ENCODE measurements at regions not wholly inside any gene's neighbourhood (a gene's known extent, or its start where the extent isn't known, plus 50 kb on each side); places are given as distances from the start of the nearest gene placed in this dataset.

GRCh38 chr3:103947062-103947461, 1419.6 kb upstream of the ALCAM start:
- no peak for TF ChIP-seq CTCF (IDR thresholded peaks at IDR 0.05; ENCODE audit: insufficient read depth, low read length)
- no peak for TF ChIP-seq REST (IDR thresholded peaks at IDR 0.05; ENCODE audit: insufficient replicate concordance, low read depth)
- TF ChIP-seq POLR2AphosphoS5 (IDR thresholded peaks at IDR 0.05; ENCODE audit: low read depth), result no peak
- TF ChIP-seq SPI1 (IDR thresholded peaks at IDR 0.05; ENCODE audit: borderline replicate concordance, low read depth), result no peak

Data from HL-60 (cell line).